ENCODE measurements at regions not wholly inside any gene's neighbourhood (a gene's known extent, or its start where the extent isn't known, plus 50 kb on each side); places are given as distances from the start of the nearest gene placed in this dataset.

GRCh38 chr3:27573138-27573537 is 89.0 kb upstream of the SLC4A7 start:
- H3K4me3 Mint-ChIP-seq: no peak overlapping the region
- Histone ChIP-seq H3K4me1 (ENCODE audit: insufficient read depth, low read length) (no peaks in the 10 kb centered on the region), H3K27me3 (ENCODE audit: control insufficient read depth in 1 of 2, insufficient read depth in 2 of 2, low read length in 2 of 2) (no peaks in the 10 kb centered on the region), H3K9me3 (ENCODE audit: control insufficient read depth in 1 of 2, insufficient read depth in 1 of 2, low read length in 2 of 2) (no peaks in the 10 kb centered on the region), H3K4me3 (ENCODE audit: low read length) (no peak overlapping the region), H3K27ac (ENCODE audit: low read depth in 1 of 2, low read length in 2 of 2) (no peak overlapping the region), H3K36me3 (ENCODE audit: insufficient read depth, low read length) (no peaks in the 10 kb centered on the region)
- no peak overlapping the region for H3K27ac Mint-ChIP-seq
- no peaks in the 10 kb centered on the region for H3K36me3 Mint-ChIP-seq (ENCODE audit: low read depth)
- no peaks in the 10 kb centered on the region for H3K27me3 Mint-ChIP-seq
- ChIA-PET CTCF (interaction anchor here (0.7 to 1.1 kb wide), 2 partner anchors 370 to 777 kb away, joined by 3 read pairs; no protein-coding TSS in a partner anchor), POLR2A (no interaction called here)
- DNase-seq (no peak), ATAC-seq (ENCODE audit: poor library complexity) (no peak)
- intact Hi-C loops (cut with DNase I, micrococcal nuclease): no loop called here
- TF ChIP-seq, protein P1, sequence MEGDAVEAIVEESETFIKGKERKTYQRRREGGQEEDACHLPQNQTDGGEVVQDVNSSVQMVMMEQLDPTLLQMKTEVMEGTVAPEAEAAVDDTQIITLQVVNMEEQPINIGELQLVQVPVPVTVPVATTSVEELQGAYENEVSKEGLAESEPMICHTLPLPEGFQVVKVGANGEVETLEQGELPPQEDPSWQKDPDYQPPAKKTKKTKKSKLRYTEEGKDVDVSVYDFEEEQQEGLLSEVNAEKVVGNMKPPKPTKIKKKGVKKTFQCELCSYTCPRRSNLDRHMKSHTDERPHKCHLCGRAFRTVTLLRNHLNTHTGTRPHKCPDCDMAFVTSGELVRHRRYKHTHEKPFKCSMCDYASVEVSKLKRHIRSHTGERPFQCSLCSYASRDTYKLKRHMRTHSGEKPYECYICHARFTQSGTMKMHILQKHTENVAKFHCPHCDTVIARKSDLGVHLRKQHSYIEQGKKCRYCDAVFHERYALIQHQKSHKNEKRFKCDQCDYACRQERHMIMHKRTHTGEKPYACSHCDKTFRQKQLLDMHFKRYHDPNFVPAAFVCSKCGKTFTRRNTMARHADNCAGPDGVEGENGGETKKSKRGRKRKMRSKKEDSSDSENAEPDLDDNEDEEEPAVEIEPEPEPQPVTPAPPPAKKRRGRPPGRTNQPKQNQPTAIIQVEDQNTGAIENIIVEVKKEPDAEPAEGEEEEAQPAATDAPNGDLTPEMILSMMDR (IDR thresholded peaks at IDR 0.05): no peak
- H3K4me1 Mint-ChIP-seq (ENCODE audit: low read depth): no peaks in the 10 kb centered on the region
- H3K9me3 Mint-ChIP-seq: no peaks in the 10 kb centered on the region

DNA sequence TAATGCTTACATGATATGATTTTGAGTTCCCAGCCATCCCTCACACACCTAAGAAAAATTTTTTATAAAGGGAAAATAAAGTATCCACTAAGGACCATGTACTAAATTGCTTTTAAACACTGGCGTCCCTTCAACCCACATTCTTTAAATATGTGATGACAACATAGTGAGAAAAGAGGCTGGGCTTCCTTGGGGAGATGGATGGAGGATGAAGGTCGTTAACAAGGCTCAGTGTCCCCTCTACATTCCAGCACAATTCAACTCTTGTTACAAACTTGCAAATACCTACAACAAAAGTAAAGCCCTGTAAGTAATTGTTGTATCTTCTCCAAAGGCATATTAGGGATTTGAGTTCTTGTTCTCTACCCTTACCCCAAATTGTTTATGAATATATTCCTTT is 87.2 kb upstream of the SLC4A7 start:
- TF ChIP-seq, protein P1 (IDR thresholded peaks at IDR 0.05): no peak
- ATAC-seq (ENCODE audit: poor library complexity) (no peak), DNase-seq (no peak)
- no peaks in the 10 kb centered on the region for H3K27me3 ChIP-seq (ENCODE audit: control insufficient read depth in 1 of 2, insufficient read depth in 2 of 2, low read length in 2 of 2)
- POLR2A ChIA-PET: no interaction called here
- no peak overlapping the region for H3K27ac ChIP-seq (ENCODE audit: low read depth in 1 of 2, low read length in 2 of 2)
- no peak overlapping the region for H3K4me3 Mint-ChIP-seq
- no peak overlapping the region for H3K27ac Mint-ChIP-seq
- CTCF ChIA-PET: no interaction called here
- H3K36me3 ChIP-seq (ENCODE audit: insufficient read depth, low read length): no peaks in the 10 kb centered on the region
- intact Hi-C loops (cut with DNase I, micrococcal nuclease): no loop called here
- H3K9me3 Mint-ChIP-seq: no peaks in the 10 kb centered on the region
- H3K4me3 ChIP-seq (ENCODE audit: low read length): no peak overlapping the region
- H3K36me3 Mint-ChIP-seq (ENCODE audit: low read depth): no peaks in the 10 kb centered on the region
- no peaks in the 10 kb centered on the region for H3K4me1 Mint-ChIP-seq (ENCODE audit: low read depth)
- no peaks in the 10 kb centered on the region for H3K27me3 Mint-ChIP-seq
- H3K4me1 ChIP-seq (ENCODE audit: insufficient read depth, low read length): no peaks in the 10 kb centered on the region
- no peaks in the 10 kb centered on the region for H3K9me3 ChIP-seq (ENCODE audit: control insufficient read depth in 1 of 2, insufficient read depth in 1 of 2, low read length in 2 of 2)

GRCh38 chr3:27570421-27571106 is 86.4 kb upstream of the SLC4A7 start:
- DNase-seq: no peak
- no peak overlapping the region for H3K4me3 Mint-ChIP-seq
- no peaks in the 10 kb centered on the region for H3K27me3 Mint-ChIP-seq
- Histone ChIP-seq H3K27me3 (ENCODE audit: control insufficient read depth in 1 of 2, insufficient read depth in 2 of 2, low read length in 2 of 2) (no peaks in the 10 kb centered on the region), H3K4me3 (ENCODE audit: low read length) (no peak overlapping the region), H3K9me3 (ENCODE audit: control insufficient read depth in 1 of 2, insufficient read depth in 1 of 2, low read length in 2 of 2) (no peaks in the 10 kb centered on the region), H3K36me3 (ENCODE audit: insufficient read depth, low read length) (no peaks in the 10 kb centered on the region), H3K4me1 (ENCODE audit: insufficient read depth, low read length) (no peaks in the 10 kb centered on the region), H3K27ac (ENCODE audit: low read depth in 1 of 2, low read length in 2 of 2) (no peak overlapping the region)
- ATAC-seq (ENCODE audit: poor library complexity): no peak
- intact Hi-C loops (cut with DNase I, micrococcal nuclease): no loop called here
- no peaks in the 10 kb centered on the region for H3K4me1 Mint-ChIP-seq (ENCODE audit: low read depth)
- ChIA-PET CTCF (no interaction called here), POLR2A (no interaction called here)
- no peaks in the 10 kb centered on the region for H3K36me3 Mint-ChIP-seq (ENCODE audit: low read depth)
- TF ChIP-seq, protein P1 (IDR thresholded peaks at IDR 0.05): no peak
- no peak overlapping the region for H3K27ac Mint-ChIP-seq
- H3K9me3 Mint-ChIP-seq: no peaks in the 10 kb centered on the region
